H9 (cell line): ENCODE measurements at regions not wholly inside any gene's neighbourhood (a gene's known extent, or its start where the extent isn't known, plus 50 kb on each side); places are given as distances from the start of the nearest gene placed in this dataset.

Source experiments
- DNase-seq: peaks from one replicate; pipeline ENCODE4 v3.0.0-alpha.2; 2017
- H2AFZ ChIP-seq: one replicate; pipeline ENCODE4 v1.6.1; 2013; ENCODE audit warnings: mild to moderate bottlenecking, low read length, control low read depth, moderate library complexity
- H2AK5ac ChIP-seq: 2 replicates; pipeline ENCODE4 v1.6.1; 2013; ENCODE audit warnings: low read length, control low read depth, mixed read lengths; ENCODE audit not compliant: insufficient read length
- H2BK120ac ChIP-seq: one replicate; pipeline ENCODE4 v1.6.1; 2013; ENCODE audit warnings: low read depth, mild to moderate bottlenecking, low read length, control low read depth, inconsistent platforms; ENCODE audit not compliant: poor library complexity, severe bottlenecking
- H2BK12ac ChIP-seq: 2 replicates; pipeline ENCODE4 v1.6.1; 2013; ENCODE audit warnings: low read length, control low read depth, mixed read lengths, low read depth; ENCODE audit not compliant: insufficient read length
- H2BK15ac ChIP-seq: 2 replicates; pipeline ENCODE4 v1.6.1; 2013; ENCODE audit warnings: low read depth, low read length, control low read depth
- H2BK20ac ChIP-seq: one replicate; pipeline ENCODE4 v1.6.1; 2013; ENCODE audit warnings: low read depth, mild to moderate bottlenecking, low read length, control low read depth, inconsistent platforms; ENCODE audit not compliant: poor library complexity, severe bottlenecking
- H2BK5ac ChIP-seq: 2 replicates; pipeline ENCODE4 v1.6.1; 2013; ENCODE audit warnings: low read length, control low read depth, mixed read lengths; ENCODE audit not compliant: insufficient read length
- H3K14ac ChIP-seq: 2 replicates; pipeline ENCODE4 v1.6.1; 2013; ENCODE audit warnings: low read length, control low read depth; ENCODE audit not compliant: insufficient read depth
- H3K18ac ChIP-seq: 2 replicates; pipeline ENCODE4 v1.6.1; 2013; ENCODE audit warnings: low read depth, mild to moderate bottlenecking, mixed read lengths, low read length, control low read depth; ENCODE audit not compliant: insufficient read length
- H3K23ac ChIP-seq: 2 replicates; pipeline ENCODE4 v1.6.1; 2013; ENCODE audit warnings: low read length, control low read depth, mixed read lengths, low read depth; ENCODE audit not compliant: insufficient read length
- H3K23me2 ChIP-seq: 2 replicates; pipeline ENCODE4 v1.6.1; 2013; ENCODE audit warnings: low read depth, mild to moderate bottlenecking, mixed read lengths, low read length, control low read depth; ENCODE audit not compliant: insufficient read length, poor library complexity, severe bottlenecking
- H3K27ac ChIP-seq: 2 replicates; pipeline ENCODE4 v1.5.1; 2013; ENCODE audit warnings: low read length, control low read depth, mixed read lengths, low read depth; ENCODE audit not compliant: insufficient read length
- H3K27me3 ChIP-seq: 2 replicates; pipeline ENCODE4 v1.6.1; 2013; ENCODE audit warnings: low read length, control low read depth, inconsistent platforms; ENCODE audit not compliant: insufficient read depth
- H3K4ac ChIP-seq: 2 replicates; pipeline ENCODE4 v1.6.1; 2013; ENCODE audit warnings: low read depth, mild to moderate bottlenecking, control low read depth, inconsistent platforms, low read length, moderate library complexity
- H3K4me1 ChIP-seq: 2 replicates; pipeline ENCODE4 v1.6.1; 2013; ENCODE audit warnings: low read length, control low read depth, inconsistent platforms; ENCODE audit not compliant: insufficient read depth
- H3K4me2 ChIP-seq: 2 replicates; pipeline ENCODE4 v1.6.1; 2013; ENCODE audit warnings: low read length, control low read depth, mixed read lengths; ENCODE audit not compliant: insufficient read length, insufficient read depth
- H3K56ac ChIP-seq: 2 replicates; pipeline ENCODE4 v1.6.1; 2013; ENCODE audit warnings: low read depth, mild to moderate bottlenecking, mixed read lengths, low read length, control low read depth; ENCODE audit not compliant: insufficient read length
- H3K79me1 ChIP-seq: 2 replicates; pipeline ENCODE4 v1.6.1; 2013; ENCODE audit warnings: low read depth, mild to moderate bottlenecking, moderate library complexity, low read length, control low read depth, inconsistent platforms; ENCODE audit not compliant: insufficient read depth, poor library complexity, severe bottlenecking
- H3K79me2 ChIP-seq: 2 replicates; pipeline ENCODE4 v1.6.1; 2013; ENCODE audit warnings: low read length, control low read depth, inconsistent platforms; ENCODE audit not compliant: insufficient read depth
- H3K9ac ChIP-seq: 2 replicates; pipeline ENCODE4 v1.6.1; 2013; ENCODE audit warnings: low read length, control low read depth, mixed read lengths; ENCODE audit not compliant: insufficient read length; ENCODE audit errors: extremely low read depth
- H3K9me3 ChIP-seq: one replicate; pipeline ENCODE4 v1.6.1; 2013; ENCODE audit warnings: low read depth, low read length, inconsistent platforms; ENCODE audit not compliant: control insufficient read depth
- H3T11ph ChIP-seq: one replicate; pipeline ENCODE4 v1.6.1; 2013; ENCODE audit warnings: mild to moderate bottlenecking, low read length, control low read depth, inconsistent platforms
- H4K20me1 ChIP-seq: one replicate; pipeline ENCODE4 v1.6.1; 2013; ENCODE audit not compliant: control insufficient read depth, insufficient read length, insufficient read depth
- H4K5ac ChIP-seq: 2 replicates; pipeline ENCODE4 v1.6.1; 2013; ENCODE audit warnings: low read depth, mild to moderate bottlenecking, mixed read lengths, low read length, control low read depth; ENCODE audit not compliant: insufficient read length
- H4K8ac ChIP-seq: replicated peaks from 2 replicates; pipeline ENCODE4 v1.6.1; 2013; ENCODE audit warnings: low read length, control low read depth, mixed read lengths, low read depth; ENCODE audit not compliant: insufficient read length
- H4K91ac ChIP-seq: 2 replicates; pipeline ENCODE4 v1.6.1; 2013; ENCODE audit warnings: low read depth, mild to moderate bottlenecking, moderate library complexity, mixed read lengths, low read length, control low read depth; ENCODE audit not compliant: insufficient read length
- H3K27ac Mint-ChIP-seq, 3 experiments: 2 replicates in 2 of 3; 3 replicates in 1 of 3; pipeline ENCODE4 v1.8.0; 2020 to 2021; ENCODE audit warnings: mixed read lengths in 3 of 3, mild to moderate bottlenecking in 1 of 3, moderate library complexity in 1 of 3
- H3K27me3 Mint-ChIP-seq: 2 replicates; pipeline ENCODE4 v1.8.0; 2021; ENCODE audit warnings: low read depth, mild to moderate bottlenecking, moderate library complexity, mixed read lengths
- H3K36me3 Mint-ChIP-seq, 3 experiments: 2 replicates in 2 of 3; 3 replicates in 1 of 3; pipeline ENCODE4 v1.8.0; 2020 to 2021; ENCODE audit warnings: low read depth in 3 of 3, mixed read lengths in 3 of 3; ENCODE audit not compliant: insufficient read depth in 1 of 3
- H3K4me1 Mint-ChIP-seq, 2 experiments: 2 replicates each; pipeline ENCODE4 v1.8.0; 2020; ENCODE audit warnings: mixed read lengths in 2 of 2
- H3K4me3 Mint-ChIP-seq, 2 experiments: 2 replicates in 1 of 2; 3 replicates in 1 of 2; pipeline ENCODE4 v1.8.0; 2020 to 2021; ENCODE audit warnings: mild to moderate bottlenecking in 2 of 2, mixed read lengths in 2 of 2, moderate library complexity in 1 of 2
- H3K9me3 Mint-ChIP-seq, 2 experiments: 2 replicates in 1 of 2; 3 replicates in 1 of 2; pipeline ENCODE4 v1.8.0; 2020; ENCODE audit warnings: mild to moderate bottlenecking in 2 of 2, mixed read lengths in 2 of 2, moderate library complexity in 1 of 2
- WGBS: extraction: QIAGEN DNeasy Blood & Tissue Kit; methylation state at CpG from one replicate; pipeline ENCODE4 v1.1.7; 2013; ENCODE audit warnings: missing lambda C conversion rate, low lambda C conversion rate, mixed read lengths; ENCODE audit not compliant: insufficient read length; ENCODE audit errors: extremely low coverage; 5-methylcytosine and 5-hydroxymethylcytosine counted together
- TF ChIP-seq, protein P1 (sequence below): fragments of 200-600 bp; sonication (generic); conservative IDR thresholded peaks from 3 replicates; pipeline ENCODE4 v1.8.0; 2021; ENCODE audit warnings: antibody characterized with exemption, mild to moderate bottlenecking

DNA sequence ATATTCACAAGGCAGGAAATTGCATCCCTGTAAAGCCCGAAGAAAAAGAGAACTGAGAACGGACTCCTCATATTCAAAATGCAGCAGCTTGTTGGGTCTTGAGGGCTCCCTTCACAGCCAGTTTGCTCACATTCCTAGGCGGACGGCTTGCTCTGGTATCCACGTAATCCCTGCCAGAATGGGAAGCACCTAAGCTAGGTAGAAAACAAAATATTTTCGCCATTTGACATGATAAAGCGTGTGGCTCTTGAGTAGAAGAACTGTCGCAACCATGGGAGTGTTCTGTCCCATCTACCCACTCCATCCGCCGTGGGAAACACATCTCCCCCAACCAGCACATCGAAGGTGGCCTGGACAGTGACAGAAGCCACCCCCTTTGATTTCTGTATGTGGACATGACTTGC, 183.1 kb downstream of the GAS1 start:
- WGBS, result no CpG with 5 or more reads among the region's 11 CpGs
- Histone ChIP-seq H3K27me3 (no peaks in the 10 kb centered on the region), H4K8ac (no peak overlapping the region), H4K20me1 (no peaks in the 10 kb centered on the region), H2BK12ac (no peak overlapping the region), H3T11ph (no peak overlapping the region), H3K18ac (no peak overlapping the region), H2BK5ac (no peak overlapping the region), H3K4me1 (no peaks in the 10 kb centered on the region; the same call in 1 of the 2 replicates), H2AK5ac (no peak overlapping the region), H3K9ac (no peak overlapping the region), H3K23ac (no peak overlapping the region), H3K27ac (no peak overlapping the region), H3K4ac (no peak overlapping the region), H3K79me2 (no peaks in the 10 kb centered on the region), H3K79me1 (no peaks in the 10 kb centered on the region), H3K23me2 (no peaks in the 10 kb centered on the region), H3K9me3 (no peaks in the 10 kb centered on the region), H4K5ac (no peak overlapping the region), H2BK120ac (no peak overlapping the region), H4K91ac (no peak overlapping the region), H2BK20ac (no peak overlapping the region), H2AFZ (no peak overlapping the region), H2BK15ac (no peak overlapping the region), H3K4me2 (no peak overlapping the region), H3K14ac (no peak overlapping the region), H3K56ac (no peak overlapping the region)
- Mint-ChIP-seq H3K27me3 (no peaks in the 10 kb centered on the region), H3K9me3 (no peaks in the 10 kb centered on the region; a peak in 1 of 5 replicates), H3K27ac (no peak overlapping the region), H3K4me1 (peaks cover 5 to 8% of the 10 kb centered on the region in 2 experiments), H3K4me3 (no peak overlapping the region), H3K36me3 (no peaks in the 10 kb centered on the region)
- TF ChIP-seq, protein P1, sequence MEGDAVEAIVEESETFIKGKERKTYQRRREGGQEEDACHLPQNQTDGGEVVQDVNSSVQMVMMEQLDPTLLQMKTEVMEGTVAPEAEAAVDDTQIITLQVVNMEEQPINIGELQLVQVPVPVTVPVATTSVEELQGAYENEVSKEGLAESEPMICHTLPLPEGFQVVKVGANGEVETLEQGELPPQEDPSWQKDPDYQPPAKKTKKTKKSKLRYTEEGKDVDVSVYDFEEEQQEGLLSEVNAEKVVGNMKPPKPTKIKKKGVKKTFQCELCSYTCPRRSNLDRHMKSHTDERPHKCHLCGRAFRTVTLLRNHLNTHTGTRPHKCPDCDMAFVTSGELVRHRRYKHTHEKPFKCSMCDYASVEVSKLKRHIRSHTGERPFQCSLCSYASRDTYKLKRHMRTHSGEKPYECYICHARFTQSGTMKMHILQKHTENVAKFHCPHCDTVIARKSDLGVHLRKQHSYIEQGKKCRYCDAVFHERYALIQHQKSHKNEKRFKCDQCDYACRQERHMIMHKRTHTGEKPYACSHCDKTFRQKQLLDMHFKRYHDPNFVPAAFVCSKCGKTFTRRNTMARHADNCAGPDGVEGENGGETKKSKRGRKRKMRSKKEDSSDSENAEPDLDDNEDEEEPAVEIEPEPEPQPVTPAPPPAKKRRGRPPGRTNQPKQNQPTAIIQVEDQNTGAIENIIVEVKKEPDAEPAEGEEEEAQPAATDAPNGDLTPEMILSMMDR, result no peak
- DNase-seq, result no peak
